ENCODE measurements at regions not wholly inside any gene's neighbourhood (a gene's known extent, or its start where the extent isn't known, plus 50 kb on each side); places are given as distances from the start of the nearest gene placed in this dataset.

GRCh38 chr21:18893406-18893805 lies 489.8 kb upstream of the TMPRSS15 start:
- H3K36me3 ChIP-seq = no peaks in the 10 kb centered on the region
- no peaks in the 10 kb centered on the region for H3K4me1 ChIP-seq
- no peaks in the 10 kb centered on the region for H3K27me3 ChIP-seq
- H3K4me3 ChIP-seq = no peak overlapping the region
- ATAC-seq (no peak), DNase-seq (no peak)
- TF ChIP-seq, protein P1, sequence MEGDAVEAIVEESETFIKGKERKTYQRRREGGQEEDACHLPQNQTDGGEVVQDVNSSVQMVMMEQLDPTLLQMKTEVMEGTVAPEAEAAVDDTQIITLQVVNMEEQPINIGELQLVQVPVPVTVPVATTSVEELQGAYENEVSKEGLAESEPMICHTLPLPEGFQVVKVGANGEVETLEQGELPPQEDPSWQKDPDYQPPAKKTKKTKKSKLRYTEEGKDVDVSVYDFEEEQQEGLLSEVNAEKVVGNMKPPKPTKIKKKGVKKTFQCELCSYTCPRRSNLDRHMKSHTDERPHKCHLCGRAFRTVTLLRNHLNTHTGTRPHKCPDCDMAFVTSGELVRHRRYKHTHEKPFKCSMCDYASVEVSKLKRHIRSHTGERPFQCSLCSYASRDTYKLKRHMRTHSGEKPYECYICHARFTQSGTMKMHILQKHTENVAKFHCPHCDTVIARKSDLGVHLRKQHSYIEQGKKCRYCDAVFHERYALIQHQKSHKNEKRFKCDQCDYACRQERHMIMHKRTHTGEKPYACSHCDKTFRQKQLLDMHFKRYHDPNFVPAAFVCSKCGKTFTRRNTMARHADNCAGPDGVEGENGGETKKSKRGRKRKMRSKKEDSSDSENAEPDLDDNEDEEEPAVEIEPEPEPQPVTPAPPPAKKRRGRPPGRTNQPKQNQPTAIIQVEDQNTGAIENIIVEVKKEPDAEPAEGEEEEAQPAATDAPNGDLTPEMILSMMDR (IDR thresholded peaks at IDR 0.05) = no peak
- intact Hi-C loops (cut with DNase I) = no loop called here
- no peaks in the 10 kb centered on the region for H3K9me3 ChIP-seq
- WGBS, 2 donors = 82 to 85% methylated on average over 2 of the region's 2 CpGs
- H3K27ac ChIP-seq = no peak overlapping the region

DNA sequence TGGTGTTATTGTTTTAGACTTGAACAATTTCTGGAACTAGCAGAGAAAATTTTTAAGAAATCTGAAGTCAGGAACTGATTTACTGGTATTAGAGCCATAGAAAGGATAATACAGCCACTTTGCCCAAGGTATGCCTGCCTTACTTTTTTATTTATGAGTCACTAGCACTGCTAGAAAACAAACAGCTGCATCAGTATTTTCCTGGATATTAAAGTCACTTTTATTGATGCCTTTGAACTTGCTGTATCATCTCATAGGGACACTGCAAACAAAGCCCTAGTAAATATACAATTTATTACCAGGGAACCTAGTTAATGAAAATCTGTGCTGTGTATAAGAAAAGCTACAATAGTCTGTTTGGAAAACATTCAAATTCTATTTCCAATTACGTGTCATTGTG lies 490.8 kb upstream of the TMPRSS15 start:
- WGBS, 2 donors = 1 to 34% methylated on average over 1 of the region's 1 CpG
- TF ChIP-seq, protein P1 (IDR thresholded peaks at IDR 0.05) = no peak
- Histone ChIP-seq H3K9me3 (no peaks in the 10 kb centered on the region), H3K27me3 (no peaks in the 10 kb centered on the region), H3K4me3 (no peak overlapping the region), H3K27ac (no peak overlapping the region), H3K36me3 (no peaks in the 10 kb centered on the region), H3K4me1 (no peaks in the 10 kb centered on the region)
- intact Hi-C loops (cut with DNase I) = no loop called here
- DNase-seq = no peak
- ATAC-seq = no peak

GRCh38 chr21:18899261-18899660 lies 495.7 kb upstream of the TMPRSS15 start:
- intact Hi-C loops (cut with DNase I) = no loop called here
- ATAC-seq (no peak), DNase-seq (no peak)
- H3K27ac ChIP-seq = no peak overlapping the region
- no peak overlapping the region for H3K4me3 ChIP-seq
- TF ChIP-seq, protein P1 (IDR thresholded peaks at IDR 0.05) = no peak
- H3K36me3 ChIP-seq = no peaks in the 10 kb centered on the region
- H3K4me1 ChIP-seq = no peaks in the 10 kb centered on the region
- H3K9me3 ChIP-seq = no peaks in the 10 kb centered on the region
- H3K27me3 ChIP-seq = no peaks in the 10 kb centered on the region

- ATAC-seq (no peak), DNase-seq (no peak)
- no peaks in the 10 kb centered on the region for H3K27me3 ChIP-seq
- TF ChIP-seq, protein P1 (IDR thresholded peaks at IDR 0.05) = no peak
- intact Hi-C loops (cut with DNase I) = no loop called here
- H3K4me3 ChIP-seq = no peak overlapping the region
- no peak overlapping the region for H3K27ac ChIP-seq
- no peaks in the 10 kb centered on the region for H3K36me3 ChIP-seq
- H3K9me3 ChIP-seq = no peaks in the 10 kb centered on the region
- H3K4me1 ChIP-seq = no peaks in the 10 kb centered on the region
- WGBS, 2 donors = 77 to 87% methylated on average over 3 of the region's 3 CpGs
Measured at GRCh38 chr21:18902660-18903059, 499.1 kb upstream of the TMPRSS15 start.

- Histone ChIP-seq H3K27ac (no peak overlapping the region), H3K27me3 (no peaks in the 10 kb centered on the region), H3K4me1 (no peaks in the 10 kb centered on the region), H3K36me3 (no peaks in the 10 kb centered on the region), H3K4me3 (no peak overlapping the region), H3K9me3 (peaks cover 0 to 26% (median 3%) of the 10 kb centered on the region in 11 donors)
- TF ChIP-seq, protein P1 (IDR thresholded peaks at IDR 0.05) = no peak
- 10 to 11% methylated on average over 2 of the region's 2 CpGs for WGBS, 2 donors
- DNase-seq (no peak), ATAC-seq (no peak)
- intact Hi-C loops (cut with DNase I) = no loop called here
Measured at GRCh38 chr21:18907076-18907475, 503.5 kb upstream of the TMPRSS15 start.
